ENCODE measurements at regions not wholly inside any gene's neighbourhood (a gene's known extent, or its start where the extent isn't known, plus 50 kb on each side); places are given as distances from the start of the nearest gene placed in this dataset.

- TF ChIP-seq CTCF (IDR thresholded peaks at IDR 0.05): no peak
- no peak for TF ChIP-seq POLR2AphosphoS5 (IDR thresholded peaks at IDR 0.05)
Observed at GRCh38 chr11:97786961-97787360, 1233.8 kb upstream of the CNTN5 start.

Data from sigmoid colon (tissue), 4 donors.